ENCODE measurements at regions not wholly inside any gene's neighbourhood (a gene's known extent, or its start where the extent isn't known, plus 50 kb on each side); places are given as distances from the start of the nearest gene placed in this dataset.

DNA sequence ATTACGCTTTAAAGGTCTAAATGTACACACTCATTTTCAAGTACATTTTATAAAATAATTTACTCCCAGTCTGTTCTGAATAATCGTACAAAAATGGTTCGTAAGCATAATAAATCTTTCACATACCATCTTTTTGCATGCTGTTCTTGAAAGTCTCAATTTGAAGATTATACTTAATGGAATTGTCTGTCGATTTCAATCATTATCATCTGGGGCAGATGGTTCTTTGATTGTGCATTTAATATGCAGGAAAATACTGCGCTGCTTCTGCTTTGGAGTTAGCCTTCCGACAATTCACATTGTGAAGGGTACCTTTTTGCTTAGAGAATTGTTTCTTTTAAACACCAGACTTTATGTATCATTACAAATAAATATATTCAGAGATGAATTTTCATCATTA is 262.8 kb downstream of the ABCC12 start:
- intact Hi-C loops (cut with DNase I) = no loop called here
- 85% methylated on average over 6 of the region's 6 CpGs for WGBS, 2 donors
- H3K27ac ChIP-seq = no peak overlapping the region
- H3K4me3 ChIP-seq = no peak overlapping the region
- no peaks in the 10 kb centered on the region for H3K9me3 ChIP-seq
- no peaks in the 10 kb centered on the region for H3K27me3 ChIP-seq
- H3K36me3 ChIP-seq = no peaks in the 10 kb centered on the region
- no peaks in the 10 kb centered on the region for H3K4me1 ChIP-seq
- TF ChIP-seq POLR2A (IDR thresholded peaks at IDR 0.05) = no peak
- TF ChIP-seq, protein P1, sequence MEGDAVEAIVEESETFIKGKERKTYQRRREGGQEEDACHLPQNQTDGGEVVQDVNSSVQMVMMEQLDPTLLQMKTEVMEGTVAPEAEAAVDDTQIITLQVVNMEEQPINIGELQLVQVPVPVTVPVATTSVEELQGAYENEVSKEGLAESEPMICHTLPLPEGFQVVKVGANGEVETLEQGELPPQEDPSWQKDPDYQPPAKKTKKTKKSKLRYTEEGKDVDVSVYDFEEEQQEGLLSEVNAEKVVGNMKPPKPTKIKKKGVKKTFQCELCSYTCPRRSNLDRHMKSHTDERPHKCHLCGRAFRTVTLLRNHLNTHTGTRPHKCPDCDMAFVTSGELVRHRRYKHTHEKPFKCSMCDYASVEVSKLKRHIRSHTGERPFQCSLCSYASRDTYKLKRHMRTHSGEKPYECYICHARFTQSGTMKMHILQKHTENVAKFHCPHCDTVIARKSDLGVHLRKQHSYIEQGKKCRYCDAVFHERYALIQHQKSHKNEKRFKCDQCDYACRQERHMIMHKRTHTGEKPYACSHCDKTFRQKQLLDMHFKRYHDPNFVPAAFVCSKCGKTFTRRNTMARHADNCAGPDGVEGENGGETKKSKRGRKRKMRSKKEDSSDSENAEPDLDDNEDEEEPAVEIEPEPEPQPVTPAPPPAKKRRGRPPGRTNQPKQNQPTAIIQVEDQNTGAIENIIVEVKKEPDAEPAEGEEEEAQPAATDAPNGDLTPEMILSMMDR (IDR thresholded peaks at IDR 0.05) = no peak
- DNase-seq = no peak

DNA sequence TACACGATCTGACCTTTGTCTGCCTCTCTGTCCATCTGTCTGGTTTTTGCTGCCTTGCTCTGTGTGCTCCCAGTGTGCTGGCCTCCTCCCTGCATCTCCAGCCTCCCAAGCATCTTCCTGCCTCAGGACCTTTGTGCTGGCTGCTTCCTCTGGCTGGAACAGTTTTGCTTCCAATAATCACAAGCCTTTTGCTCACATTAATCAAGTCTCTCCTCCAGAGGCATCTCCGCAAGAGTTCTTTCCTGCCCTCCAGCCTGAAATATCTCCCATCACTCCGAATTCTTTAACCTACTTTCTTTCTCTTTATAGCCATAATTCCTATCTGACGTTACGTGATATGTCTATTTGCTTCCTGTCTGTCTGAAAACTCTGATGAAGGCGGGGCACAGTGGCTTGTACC is 267.1 kb downstream of the ABCC12 start:
- Histone ChIP-seq H3K36me3 (no peaks in the 10 kb centered on the region), H3K9me3 (no peaks in the 10 kb centered on the region), H3K27me3 (peaks cover 0 to 12% (median 0%) of the 10 kb centered on the region in 4 donors), H3K4me1 (no peaks in the 10 kb centered on the region), H3K4me3 (no peak overlapping the region), H3K27ac (no peak overlapping the region)
- intact Hi-C loops (cut with DNase I) = no loop called here
- no peak for DNase-seq
- TF ChIP-seq, protein P1 (IDR thresholded peaks at IDR 0.05) = no peak
- no peak for TF ChIP-seq POLR2A (IDR thresholded peaks at IDR 0.05)
- WGBS, 2 donors = 66 to 70% methylated on average over 6 of the region's 6 CpGs

DNA sequence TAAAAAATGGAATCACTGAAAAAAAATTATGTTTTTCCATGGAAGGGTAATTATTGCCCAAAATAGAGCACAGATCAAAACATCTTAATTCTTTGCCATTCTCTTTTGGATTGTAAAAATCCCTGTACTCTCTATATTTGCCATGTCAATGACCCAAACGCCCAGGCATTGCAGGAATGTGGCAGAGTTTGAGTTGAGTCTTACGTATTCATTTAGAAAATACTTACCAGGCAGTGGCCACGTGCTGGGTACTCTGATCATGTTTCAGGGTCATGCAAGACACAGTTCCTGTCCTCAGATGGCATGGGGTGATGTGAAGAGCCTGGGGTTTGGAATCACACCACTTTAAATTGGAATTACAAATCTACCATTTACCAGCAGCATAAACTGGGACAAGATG is 267.7 kb downstream of the ABCC12 start:
- Histone ChIP-seq H3K9me3 (no peaks in the 10 kb centered on the region), H3K36me3 (no peaks in the 10 kb centered on the region), H3K27ac (no peak overlapping the region), H3K4me1 (no peaks in the 10 kb centered on the region), H3K27me3 (peaks cover 0 to 12% (median 0%) of the 10 kb centered on the region in 4 donors), H3K4me3 (no peak overlapping the region)
- intact Hi-C loops (cut with DNase I) = no loop called here
- TF ChIP-seq, protein P1 (IDR thresholded peaks at IDR 0.05) = no peak
- no peak for TF ChIP-seq POLR2A (IDR thresholded peaks at IDR 0.05)
- DNase-seq = no peak
- 19 to 21% methylated on average over 3 of the region's 3 CpGs for WGBS, 2 donors

DNA sequence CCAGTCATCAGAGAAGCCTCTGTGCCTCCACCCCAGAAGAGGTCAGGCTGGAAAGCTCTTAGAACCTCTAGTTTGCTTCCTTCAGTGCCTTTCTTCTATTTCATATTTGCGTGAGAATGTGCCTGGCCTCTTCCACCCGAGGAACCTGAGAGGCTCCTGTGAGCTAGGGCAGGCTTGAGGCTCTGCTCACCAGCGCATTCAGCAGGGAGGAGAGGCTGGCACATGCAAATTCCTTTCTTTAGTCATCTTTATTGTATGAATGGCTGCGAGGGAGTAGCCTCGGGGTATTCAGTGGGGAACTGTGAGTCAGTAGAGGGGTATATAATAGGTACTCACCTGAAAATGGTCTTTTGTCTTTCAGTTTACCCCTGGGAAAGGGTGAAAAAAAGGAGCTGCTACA is 268.3 kb downstream of the ABCC12 start:
- Histone ChIP-seq H3K9me3 (no peaks in the 10 kb centered on the region), H3K4me1 (no peaks in the 10 kb centered on the region), H3K36me3 (no peaks in the 10 kb centered on the region), H3K27ac (no peak overlapping the region), H3K27me3 (peaks cover 0 to 12% (median 0%) of the 10 kb centered on the region in 4 donors), H3K4me3 (no peak overlapping the region)
- no peak for TF ChIP-seq POLR2A (IDR thresholded peaks at IDR 0.05)
- TF ChIP-seq, protein P1 (IDR thresholded peaks at IDR 0.05) = no peak
- intact Hi-C loops (cut with DNase I) = no loop called here
- DNase-seq = no peak
- 20 to 44% methylated on average over 3 of the region's 5 CpGs for WGBS, 2 donors

DNA sequence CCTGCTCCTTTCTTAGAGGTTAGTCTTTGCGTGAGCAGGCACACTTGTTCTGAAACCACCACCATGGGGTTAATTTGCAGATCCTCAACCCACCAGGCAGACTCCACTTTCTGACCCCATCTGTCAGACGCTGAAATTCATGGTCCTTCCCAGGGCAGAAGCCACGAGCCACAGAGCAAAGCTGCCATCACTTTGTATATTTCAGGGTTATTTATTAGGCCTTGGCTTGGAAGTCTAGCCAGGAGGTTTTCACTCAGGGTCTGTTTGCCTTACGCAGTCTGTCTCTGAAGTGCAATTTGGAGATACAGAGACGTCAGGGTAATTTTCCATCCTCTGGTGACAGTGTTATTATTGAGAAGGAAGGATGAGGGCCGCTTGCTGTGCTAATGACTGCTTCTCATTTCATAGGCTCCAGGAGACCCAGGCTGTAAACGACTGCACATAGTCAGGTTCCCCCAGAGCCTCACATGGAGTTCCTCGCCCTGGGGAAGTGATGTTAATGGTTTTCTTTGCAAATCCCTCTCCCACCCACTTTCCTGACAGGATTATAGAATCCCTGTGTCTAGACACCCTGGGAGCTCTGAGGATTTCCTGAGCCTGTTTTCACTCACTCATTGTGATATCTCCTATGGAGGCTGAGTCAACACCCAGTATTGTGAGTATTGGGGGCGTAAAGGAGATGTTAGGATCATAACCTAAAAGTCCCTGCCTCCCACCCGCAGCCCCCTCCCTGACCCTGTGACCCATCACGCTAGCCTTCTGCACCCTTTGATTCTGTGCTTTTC is 269.0 kb downstream of the ABCC12 start:
- TF ChIP-seq, protein P1 (IDR thresholded peaks at IDR 0.05) = no peak
- TF ChIP-seq POLR2A (IDR thresholded peaks at IDR 0.05) = no peak
- Histone ChIP-seq H3K4me3 (no peak overlapping the region), H3K27ac (no peak overlapping the region), H3K4me1 (no peaks in the 10 kb centered on the region), H3K9me3 (no peaks in the 10 kb centered on the region), H3K27me3 (peaks cover 0 to 12% (median 0%) of the 10 kb centered on the region in 4 donors), H3K36me3 (no peaks in the 10 kb centered on the region)
- intact Hi-C loops (cut with DNase I) = no loop called here
- DNase-seq = no peak
- 37 to 41% methylated on average over 7 to 8 of the region's 11 CpGs for WGBS, 2 donors
